ENCODE measurements at regions not wholly inside any gene's neighbourhood (a gene's known extent, or its start where the extent isn't known, plus 50 kb on each side); places are given as distances from the start of the nearest gene placed in this dataset.
"Not testable (repeated sequence)": the region's sequence is repeated elsewhere in the genome, so short reads cannot be mapped to it uniquely, and the experiment has no call there.

GRCh38 chr7:153405704-153406485 is 646.3 kb upstream of the DPP6 start:
- no peaks in the 10 kb centered on the region for H3K9me3 ChIP-seq (ENCODE audit: low read length)
- no peaks in the 10 kb centered on the region for H3K27me3 ChIP-seq (ENCODE audit: low read length)
- no peak overlapping the region for H3K27ac ChIP-seq (ENCODE audit: low read length)
- H3K9ac ChIP-seq (ENCODE audit: low read length) = no peak overlapping the region
- no peaks in the 10 kb centered on the region for H3K79me2 ChIP-seq (ENCODE audit: low read length)
- H3K9me2 ChIP-seq (replicated peaks; ENCODE audit: insufficient read depth, low read length) = no peaks in the 10 kb centered on the region
- no peaks in the 10 kb centered on the region for H3K4me1 ChIP-seq (ENCODE audit: low read length)
- no peak overlapping the region for H2AFZ ChIP-seq (ENCODE audit: low read length)
- no peak overlapping the region for H3K4me2 ChIP-seq (ENCODE audit: low read depth, low read length, poor library complexity, severe bottlenecking)
- H3K4me3 ChIP-seq (ENCODE audit: low read length) = no peak overlapping the region
- H4K20me1 ChIP-seq (ENCODE audit: insufficient read depth, low read depth, low read length) = no peaks in the 10 kb centered on the region
- DNase-seq = no peak
- no peaks in the 10 kb centered on the region for H3K36me3 ChIP-seq (ENCODE audit: insufficient read depth, low read length)

- no peaks in the 10 kb centered on the region for H3K9me2 ChIP-seq (replicated peaks; ENCODE audit: insufficient read depth, low read length)
- no peaks in the 10 kb centered on the region for H3K9me3 ChIP-seq (ENCODE audit: low read length)
- no peak overlapping the region for H3K27ac ChIP-seq (ENCODE audit: low read length)
- no peaks in the 10 kb centered on the region for H3K4me1 ChIP-seq (ENCODE audit: low read length)
- no peak for DNase-seq
- no peak overlapping the region for H3K4me2 ChIP-seq (ENCODE audit: low read depth, low read length, poor library complexity, severe bottlenecking)
- no peaks in the 10 kb centered on the region for H4K20me1 ChIP-seq (ENCODE audit: insufficient read depth, low read depth, low read length)
- H3K79me2 ChIP-seq (ENCODE audit: low read length) = no peaks in the 10 kb centered on the region
- no peak overlapping the region for H2AFZ ChIP-seq (ENCODE audit: low read length)
- no peaks in the 10 kb centered on the region for H3K27me3 ChIP-seq (ENCODE audit: low read length)
- H3K4me3 ChIP-seq (ENCODE audit: low read length) = no peak overlapping the region
- H3K9ac ChIP-seq (ENCODE audit: low read length) = no peak overlapping the region
- no peaks in the 10 kb centered on the region for H3K36me3 ChIP-seq (ENCODE audit: insufficient read depth, low read length)
Measured at GRCh38 chr7:153406486-153406872, 645.7 kb upstream of the DPP6 start.

GRCh38 chr7:153407291-153408046 is 644.7 kb upstream of the DPP6 start:
- DNase-seq = no peak
- Histone ChIP-seq H3K9ac (ENCODE audit: low read length) (no peak overlapping the region), H3K4me1 (ENCODE audit: low read length) (no peaks in the 10 kb centered on the region), H3K9me3 (ENCODE audit: low read length) (no peaks in the 10 kb centered on the region), H3K4me3 (ENCODE audit: low read length) (no peak overlapping the region), H3K79me2 (ENCODE audit: low read length) (no peaks in the 10 kb centered on the region), H3K27ac (ENCODE audit: low read length) (no peak overlapping the region), H4K20me1 (ENCODE audit: insufficient read depth, low read depth, low read length) (no peaks in the 10 kb centered on the region), H3K9me2 (replicated peaks; ENCODE audit: insufficient read depth, low read length) (no peaks in the 10 kb centered on the region), H2AFZ (ENCODE audit: low read length) (no peak overlapping the region), H3K36me3 (ENCODE audit: insufficient read depth, low read length) (no peaks in the 10 kb centered on the region), H3K27me3 (ENCODE audit: low read length) (no peaks in the 10 kb centered on the region), H3K4me2 (ENCODE audit: low read depth, low read length, poor library complexity, severe bottlenecking) (no peak overlapping the region)

GRCh38 chr7:153408360-153409335 is 643.5 kb upstream of the DPP6 start:
- H4K20me1 ChIP-seq (ENCODE audit: insufficient read depth, low read depth, low read length) = no peaks in the 10 kb centered on the region
- H3K27me3 ChIP-seq (ENCODE audit: low read length) = no peaks in the 10 kb centered on the region
- H3K4me3 ChIP-seq (ENCODE audit: low read length) = no peak overlapping the region
- H3K36me3 ChIP-seq (ENCODE audit: insufficient read depth, low read length) = no peaks in the 10 kb centered on the region
- no peaks in the 10 kb centered on the region for H3K9me2 ChIP-seq (replicated peaks; ENCODE audit: insufficient read depth, low read length)
- H3K9me3 ChIP-seq (ENCODE audit: low read length) = no peaks in the 10 kb centered on the region
- no peaks in the 10 kb centered on the region for H3K79me2 ChIP-seq (ENCODE audit: low read length)
- H2AFZ ChIP-seq (ENCODE audit: low read length) = no peak overlapping the region
- H3K4me2 ChIP-seq (ENCODE audit: low read depth, low read length, poor library complexity, severe bottlenecking) = no peak overlapping the region
- H3K4me1 ChIP-seq (ENCODE audit: low read length) = no peaks in the 10 kb centered on the region
- DNase-seq = no peak
- no peak overlapping the region for H3K9ac ChIP-seq (ENCODE audit: low read length)
- no peak overlapping the region for H3K27ac ChIP-seq (ENCODE audit: low read length)

GRCh38 chr7:153409567-153410342 is 642.4 kb upstream of the DPP6 start:
- not testable (repeated sequence) for H3K9me3 ChIP-seq (ENCODE audit: low read length); H3K27me3 ChIP-seq (ENCODE audit: low read length); H3K9me2 ChIP-seq (replicated peaks; ENCODE audit: insufficient read depth, low read length); DNase-seq; H3K9ac ChIP-seq (ENCODE audit: low read length); H3K79me2 ChIP-seq (ENCODE audit: low read length); H3K4me1 ChIP-seq (ENCODE audit: low read length); H2AFZ ChIP-seq (ENCODE audit: low read length); H3K4me2 ChIP-seq (ENCODE audit: low read depth, low read length, poor library complexity, severe bottlenecking); H3K36me3 ChIP-seq (ENCODE audit: insufficient read depth, low read length); H3K27ac ChIP-seq (ENCODE audit: low read length); H3K4me3 ChIP-seq (ENCODE audit: low read length); H4K20me1 ChIP-seq (ENCODE audit: insufficient read depth, low read depth, low read length)

- not testable (repeated sequence) for H2AFZ ChIP-seq (ENCODE audit: low read length); H3K4me2 ChIP-seq (ENCODE audit: low read depth, low read length, poor library complexity, severe bottlenecking); H3K4me3 ChIP-seq (ENCODE audit: low read length); H3K36me3 ChIP-seq (ENCODE audit: insufficient read depth, low read length); H3K9ac ChIP-seq (ENCODE audit: low read length); DNase-seq; H3K9me2 ChIP-seq (replicated peaks; ENCODE audit: insufficient read depth, low read length); H3K27me3 ChIP-seq (ENCODE audit: low read length); H3K27ac ChIP-seq (ENCODE audit: low read length); H3K79me2 ChIP-seq (ENCODE audit: low read length); H3K4me1 ChIP-seq (ENCODE audit: low read length); H3K9me3 ChIP-seq (ENCODE audit: low read length); H4K20me1 ChIP-seq (ENCODE audit: insufficient read depth, low read depth, low read length)
Measured at GRCh38 chr7:153410997-153411642, 641.1 kb upstream of the DPP6 start.

GRCh38 chr7:153412114-153412823 is 639.9 kb upstream of the DPP6 start:
- not testable (repeated sequence) for H3K27ac ChIP-seq (ENCODE audit: low read length); H4K20me1 ChIP-seq (ENCODE audit: insufficient read depth, low read depth, low read length); DNase-seq; H3K9ac ChIP-seq (ENCODE audit: low read length); H3K27me3 ChIP-seq (ENCODE audit: low read length); H3K9me2 ChIP-seq (replicated peaks; ENCODE audit: insufficient read depth, low read length); H3K4me2 ChIP-seq (ENCODE audit: low read depth, low read length, poor library complexity, severe bottlenecking); H3K9me3 ChIP-seq (ENCODE audit: low read length); H3K4me3 ChIP-seq (ENCODE audit: low read length); H3K36me3 ChIP-seq (ENCODE audit: insufficient read depth, low read length); H3K79me2 ChIP-seq (ENCODE audit: low read length); H2AFZ ChIP-seq (ENCODE audit: low read length); H3K4me1 ChIP-seq (ENCODE audit: low read length)
